SJCRH30 (cell line): ENCODE measurements at regions not wholly inside any gene's neighbourhood (a gene's known extent, or its start where the extent isn't known, plus 50 kb on each side); places are given as distances from the start of the nearest gene placed in this dataset.
"Not testable (repeated sequence)": the region's sequence is repeated elsewhere in the genome, so short reads cannot be mapped to it uniquely, and the experiment has no call there.

ENCODE experiments used
- DNase-seq, 2 experiments: peaks; one replicate each; pipeline ENCODE4 v3.0.0-alpha.2; 2015 to 2020
- H3K27ac ChIP-seq: fragments of 250-450 bp; sonication (Bioruptor Pico); 2 replicates; pipeline ENCODE4 v1.5.1; 2020; ENCODE audit warnings: mild to moderate bottlenecking, moderate library complexity
- H3K27me3 ChIP-seq: fragments of 250-450 bp; sonication (Bioruptor Pico); 2 replicates; pipeline ENCODE4 v1.5.1; 2020; ENCODE audit warnings: mild to moderate bottlenecking, moderate library complexity
- H3K36me3 ChIP-seq: fragments of 250-450 bp; sonication (Bioruptor Pico); 2 replicates; pipeline ENCODE4 v1.5.1; 2020; ENCODE audit warnings: mild to moderate bottlenecking, moderate library complexity
- H3K4me1 ChIP-seq: fragments of 250-450 bp; sonication (Bioruptor Pico); 2 replicates; pipeline ENCODE4 v1.5.1; 2020; ENCODE audit warnings: mild to moderate bottlenecking, moderate library complexity
- H3K4me3 ChIP-seq: fragments of 250-450 bp; sonication (Bioruptor Pico); 2 replicates; pipeline ENCODE4 v1.5.1; 2020; ENCODE audit warnings: mild to moderate bottlenecking, moderate library complexity
- H3K9me3 ChIP-seq: fragments of 250-450 bp; sonication (Bioruptor Pico); replicated peaks from 2 replicates; pipeline ENCODE4 v1.5.1; 2020; ENCODE audit warnings: mild to moderate bottlenecking, moderate library complexity

DNA sequence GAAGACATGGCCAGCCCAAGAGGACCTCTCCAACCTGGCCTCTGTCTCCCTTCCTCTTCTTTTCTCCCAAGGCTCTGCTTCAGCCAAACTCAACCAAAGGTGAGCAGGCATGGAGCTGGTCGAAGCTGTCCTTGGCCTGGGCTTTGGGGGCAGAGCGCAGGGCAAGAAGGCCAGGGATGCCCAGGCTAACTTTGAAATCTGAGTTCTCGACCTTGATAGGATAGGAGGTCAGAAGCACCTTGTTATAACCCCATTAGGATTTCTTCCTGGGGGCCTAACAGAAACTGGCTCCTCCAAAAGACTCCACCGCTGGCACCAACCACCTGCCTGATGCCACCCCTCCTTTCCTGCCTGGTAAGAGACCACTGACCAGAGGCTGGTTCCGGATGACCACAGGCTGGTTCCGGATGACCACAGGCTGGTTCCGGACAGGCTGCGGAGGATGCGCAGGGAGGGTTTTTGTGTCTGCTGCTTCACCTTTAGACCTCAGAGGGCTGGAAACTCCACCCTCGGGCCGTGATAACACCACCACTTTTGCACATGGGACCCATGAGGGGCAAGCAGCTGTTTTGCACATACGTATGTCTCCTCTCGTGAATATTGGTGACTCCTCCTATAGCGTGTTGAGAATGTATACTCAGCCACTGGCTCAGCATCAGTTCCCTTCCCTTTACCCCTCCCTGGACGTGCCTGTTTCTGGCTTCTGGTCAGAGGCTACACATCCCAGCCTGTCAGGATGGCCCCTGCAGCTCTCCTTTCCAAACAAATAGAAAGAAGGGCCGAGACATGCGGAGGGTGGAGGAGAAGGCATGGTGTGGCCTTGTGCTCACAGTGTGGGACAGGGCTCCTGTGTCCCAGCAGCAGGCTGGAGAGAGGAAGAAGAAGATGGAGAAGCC lies 140.1 kb downstream of the DNAJB6 start:
- Histone ChIP-seq H3K9me3 (peaks cover 11% of the 10 kb centered on the region), H3K27me3 (no peaks in the 10 kb centered on the region), H3K4me3 (no peak overlapping the region), H3K27ac (no peak overlapping the region), H3K36me3 (no peaks in the 10 kb centered on the region), H3K4me1 (no peaks in the 10 kb centered on the region)
- no peak for DNase-seq

GRCh38 chr7:157477550-157478212 lies 140.9 kb downstream of the DNAJB6 start:
- Histone ChIP-seq H3K9me3 (peaks cover 11% of the 10 kb centered on the region), H3K27me3 (no peaks in the 10 kb centered on the region), H3K27ac (no peak overlapping the region), H3K36me3 (no peaks in the 10 kb centered on the region), H3K4me3 (no peak overlapping the region), H3K4me1 (no peaks in the 10 kb centered on the region)
- DNase-seq, result no peak

DNA sequence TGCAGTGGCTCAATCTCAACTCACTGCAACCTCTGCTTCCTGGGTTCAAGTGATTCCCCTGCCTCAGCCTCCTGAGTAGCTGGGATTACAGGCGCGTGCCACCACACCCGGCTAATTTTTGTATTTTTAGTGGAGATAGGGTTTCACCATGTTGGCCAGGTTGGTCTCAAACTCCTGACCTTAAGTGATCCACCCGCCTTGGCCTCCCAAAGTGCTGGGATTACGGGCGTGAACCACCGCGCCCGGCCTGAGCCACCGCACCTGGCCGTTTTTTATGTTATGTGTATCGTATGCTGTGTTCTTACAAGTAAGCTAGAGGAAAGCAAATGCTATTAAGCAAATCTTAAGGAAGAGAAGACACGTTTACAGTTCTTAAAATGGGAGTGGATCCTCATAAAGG lies 141.8 kb downstream of the DNAJB6 start:
- not testable (repeated sequence) for H3K4me3 ChIP-seq, H3K27ac ChIP-seq, H3K27me3 ChIP-seq, DNase-seq, H3K4me1 ChIP-seq, H3K9me3 ChIP-seq, H3K36me3 ChIP-seq

- Histone ChIP-seq H3K27ac (no peak overlapping the region), H3K4me3 (no peak overlapping the region), H3K36me3 (no peaks in the 10 kb centered on the region), H3K27me3 (no peaks in the 10 kb centered on the region), H3K9me3 (no peaks in the 10 kb centered on the region), H3K4me1 (no peaks in the 10 kb centered on the region)
- DNase-seq, result no peak
Observed at GRCh38 chr7:157479326-157479725, 142.5 kb downstream of the DNAJB6 start.

DNA sequence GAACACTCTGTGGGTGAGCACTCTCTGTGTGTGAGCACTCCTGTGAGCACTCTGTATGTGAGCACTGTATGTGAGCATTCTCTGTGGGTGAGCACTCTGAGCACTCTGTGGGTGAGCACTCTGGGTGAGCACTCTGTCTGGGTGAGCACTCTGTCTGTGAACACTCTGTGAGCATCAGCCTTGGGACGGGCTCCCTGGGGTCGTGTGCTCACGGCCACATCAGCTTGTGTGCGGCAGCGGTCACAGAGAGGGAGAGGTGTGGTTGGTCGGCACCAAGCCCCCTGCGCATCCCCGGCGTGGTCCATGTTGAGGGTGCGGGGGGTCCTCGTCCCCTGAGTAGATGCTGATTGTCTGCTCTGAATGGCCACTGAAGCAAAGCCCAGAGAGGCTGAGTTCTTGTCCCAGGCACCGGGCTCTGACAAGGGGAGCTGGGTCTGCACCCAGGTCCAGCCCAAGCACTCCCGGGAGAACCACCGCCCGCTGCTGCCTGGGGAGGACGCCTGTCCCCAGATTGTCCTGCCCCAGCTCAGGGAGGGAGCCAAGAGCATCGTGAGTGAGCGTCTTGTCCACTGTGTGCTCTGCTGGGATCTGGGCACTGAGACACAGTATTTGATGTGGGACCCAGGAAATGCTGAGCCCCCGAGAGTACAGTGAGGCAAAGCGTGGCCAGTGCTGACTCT lies 143.7 kb downstream of the DNAJB6 start:
- DNase-seq, result no peak
- no peak overlapping the region for H3K4me3 ChIP-seq

DNA sequence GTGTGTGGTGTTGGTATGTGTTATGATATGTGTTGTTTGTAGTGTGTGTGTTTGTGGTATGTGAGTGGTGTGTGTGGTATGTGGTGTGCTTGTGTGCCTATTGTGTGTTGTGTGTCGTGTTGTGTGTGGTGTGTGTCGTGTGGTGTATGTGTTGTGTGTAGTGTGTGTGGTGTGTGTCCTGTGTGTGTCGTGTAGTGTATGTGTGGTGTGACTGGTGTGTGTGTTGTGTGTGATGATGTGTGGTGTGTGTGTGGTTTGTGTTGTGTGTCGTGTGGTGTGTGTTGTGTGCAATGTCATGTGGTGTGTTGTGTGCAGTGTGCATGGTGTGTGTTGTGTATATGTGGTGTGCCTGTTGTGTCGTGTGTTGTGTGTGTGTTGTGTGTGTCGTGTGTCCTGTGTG lies 144.6 kb downstream of the DNAJB6 start:
- Histone ChIP-seq H3K27me3 (no peaks in the 10 kb centered on the region), H3K9me3 (no peaks in the 10 kb centered on the region), H3K4me3 (no peak overlapping the region), H3K36me3 (no peaks in the 10 kb centered on the region), H3K27ac (no peak overlapping the region), H3K4me1 (no peaks in the 10 kb centered on the region)
- DNase-seq, result no peak

More for the DNA sequence above, 143.7 kb downstream of the DNAJB6 start:
- Histone ChIP-seq H3K27ac (no peak overlapping the region), H3K9me3 (no peaks in the 10 kb centered on the region), H3K27me3 (no peaks in the 10 kb centered on the region), H3K4me1 (no peaks in the 10 kb centered on the region), H3K36me3 (no peaks in the 10 kb centered on the region)

GRCh38 chr7:157482025-157482424 lies 145.2 kb downstream of the DNAJB6 start:
- H3K27me3 ChIP-seq, result 0 out of 2 replicates have a peak, but pooled peaks cover 3% of the 10 kb centered on the region
- H3K4me1 ChIP-seq, result no peaks in the 10 kb centered on the region
- H3K4me3 ChIP-seq, result no peak overlapping the region
- DNase-seq, result no peak
- H3K36me3 ChIP-seq, result no peaks in the 10 kb centered on the region
- H3K9me3 ChIP-seq, result no peaks in the 10 kb centered on the region
- no peak overlapping the region for H3K27ac ChIP-seq

DNA sequence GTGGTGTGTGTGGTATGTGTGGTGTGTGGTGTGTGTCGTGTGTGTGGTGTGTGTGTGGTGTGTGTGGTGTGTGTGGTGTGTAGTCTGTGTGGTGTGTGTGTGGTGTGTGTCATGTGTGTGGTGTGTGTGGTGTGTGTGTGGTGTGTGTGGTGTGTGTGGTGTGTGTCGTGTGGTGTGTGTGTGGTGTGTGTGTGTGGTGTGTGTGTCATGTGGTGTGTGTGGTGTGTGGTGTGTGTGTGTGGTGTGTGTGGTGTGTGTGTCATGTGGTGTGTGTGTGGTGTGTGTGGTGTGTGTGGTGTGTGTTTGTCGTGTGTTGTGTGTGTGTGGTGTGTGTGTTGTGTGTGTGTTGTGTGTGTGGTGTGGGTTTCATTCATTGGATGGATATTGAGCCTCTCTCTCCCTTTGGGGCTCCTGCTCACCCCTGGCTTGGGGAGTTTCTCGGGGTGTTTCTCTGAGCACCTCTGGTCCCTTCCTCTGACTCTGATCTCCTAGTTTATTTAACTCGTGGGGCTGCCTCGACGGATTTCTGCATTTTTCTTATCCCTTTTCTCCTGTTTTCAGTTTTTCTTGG lies 145.8 kb downstream of the DNAJB6 start:
- DNase-seq, result no peak
- H3K9me3 ChIP-seq, result no peaks in the 10 kb centered on the region

GRCh38 chr7:157483515-157483914 lies 146.7 kb downstream of the DNAJB6 start:
- 0 out of 2 replicates have a peak, but pooled peaks cover 3% of the 10 kb centered on the region for H3K27me3 ChIP-seq

More for the DNA sequence above, 145.8 kb downstream of the DNAJB6 start:
- Histone ChIP-seq H3K4me3 (no peak overlapping the region), H3K4me1 (no peaks in the 10 kb centered on the region), H3K27ac (no peak overlapping the region), H3K36me3 (no peaks in the 10 kb centered on the region), H3K27me3 (0 out of 2 replicates have a peak, but pooled peaks cover 3% of the 10 kb centered on the region)

GRCh38 chr7:157483971-157484410 lies 147.2 kb downstream of the DNAJB6 start:
- H3K36me3 ChIP-seq, result no peaks in the 10 kb centered on the region
- H3K27ac ChIP-seq, result no peak overlapping the region
- no peak overlapping the region for H3K4me3 ChIP-seq
- H3K9me3 ChIP-seq, result no peaks in the 10 kb centered on the region
- no peak for DNase-seq
- H3K27me3 ChIP-seq, result 0 out of 2 replicates have a peak, but pooled peaks cover 3% of the 10 kb centered on the region
- no peaks in the 10 kb centered on the region for H3K4me1 ChIP-seq

More at GRCh38 chr7:157483515-157483914, 146.7 kb downstream of the DNAJB6 start:
- H3K4me3 ChIP-seq, result no peak overlapping the region
- no peaks in the 10 kb centered on the region for H3K9me3 ChIP-seq
- H3K36me3 ChIP-seq, result no peaks in the 10 kb centered on the region
- no peaks in the 10 kb centered on the region for H3K4me1 ChIP-seq
- H3K27ac ChIP-seq, result no peak overlapping the region
- DNase-seq, result no peak

DNA sequence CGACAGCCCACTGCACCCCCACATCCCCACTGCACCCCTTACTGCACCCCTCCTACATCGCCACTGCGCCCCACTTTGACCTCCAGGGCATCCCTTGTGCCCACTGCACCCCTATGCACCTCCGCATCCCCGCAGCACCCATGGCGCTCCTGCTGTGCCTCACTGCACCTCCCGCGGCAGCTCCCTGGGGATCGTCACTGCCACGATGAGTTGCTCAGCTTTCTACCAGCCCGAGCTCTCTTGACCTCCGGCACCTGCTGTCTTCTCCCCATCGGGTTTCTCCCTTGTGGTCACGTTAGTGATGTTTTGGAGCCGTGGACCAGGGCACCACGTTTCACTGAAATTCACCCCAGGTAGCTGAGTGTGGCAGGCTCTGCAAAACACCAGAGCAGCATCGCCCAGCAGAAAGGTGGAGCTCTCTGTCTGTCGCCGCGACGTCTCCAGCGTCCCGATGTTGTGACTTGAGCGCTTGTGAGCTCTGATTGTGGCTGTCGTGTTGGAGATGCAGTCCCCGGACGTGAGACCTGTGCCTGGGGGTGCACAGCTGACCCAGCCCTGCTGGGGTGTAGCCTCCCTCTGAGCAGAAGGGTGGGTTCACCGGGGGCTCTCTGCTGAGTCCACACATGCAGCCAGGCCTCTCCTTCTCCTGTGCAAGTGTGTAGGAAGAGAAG lies 147.7 kb downstream of the DNAJB6 start:
- no peak for DNase-seq
- Histone ChIP-seq H3K4me1 (no peaks in the 10 kb centered on the region), H3K4me3 (no peak overlapping the region), H3K36me3 (no peaks in the 10 kb centered on the region), H3K27me3 (0 out of 2 replicates have a peak, but pooled peaks cover 3% of the 10 kb centered on the region), H3K9me3 (no peaks in the 10 kb centered on the region), H3K27ac (no peak overlapping the region)

GRCh38 chr7:157485361-157485831 lies 148.6 kb downstream of the DNAJB6 start:
- DNase-seq, result no peak
- H3K9me3 ChIP-seq, result no peaks in the 10 kb centered on the region
- H3K4me1 ChIP-seq, result no peaks in the 10 kb centered on the region

DNA sequence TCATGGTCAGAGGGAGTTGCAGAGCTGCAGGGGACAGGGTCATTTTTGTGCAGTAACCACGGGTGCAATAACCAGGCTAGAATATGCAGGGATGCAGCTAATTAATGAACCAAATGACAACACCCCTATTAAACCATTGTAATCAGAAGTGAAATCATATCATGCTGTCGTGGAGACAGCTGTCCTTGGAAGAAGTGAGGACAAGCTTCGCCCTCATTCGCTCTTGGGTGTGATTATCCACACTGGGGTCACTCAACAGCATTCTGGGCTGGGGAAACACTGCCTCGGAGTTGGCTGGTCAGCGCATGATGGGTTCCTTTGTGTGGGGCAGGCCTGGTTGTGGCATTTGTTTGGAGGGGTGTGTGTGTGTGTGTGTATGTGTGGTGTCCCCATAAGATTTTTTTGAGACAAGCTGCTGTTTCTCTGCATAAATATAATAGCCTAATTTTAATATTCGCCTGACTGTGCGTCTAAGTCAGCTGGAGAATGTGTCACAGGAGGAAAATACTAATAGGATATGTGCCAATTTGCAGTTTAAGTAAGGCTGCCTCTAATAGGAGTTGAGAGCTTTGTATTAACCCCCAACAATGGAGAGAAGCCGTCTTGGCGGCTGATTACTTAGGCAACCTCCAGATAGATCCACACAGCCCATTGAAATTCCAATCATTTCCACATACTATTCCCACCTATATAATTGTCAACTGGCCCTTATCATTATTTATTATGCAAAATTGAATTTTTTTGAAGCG lies 149.4 kb downstream of the DNAJB6 start:
- Histone ChIP-seq H3K4me1 (no peaks in the 10 kb centered on the region), H3K36me3 (no peaks in the 10 kb centered on the region), H3K27me3 (0 out of 2 replicates have a peak, but pooled peaks cover 3% of the 10 kb centered on the region), H3K4me3 (no peak overlapping the region), H3K27ac (no peak overlapping the region), H3K9me3 (no peaks in the 10 kb centered on the region)
- DNase-seq, result no peak

More at GRCh38 chr7:157485361-157485831, 148.6 kb downstream of the DNAJB6 start:
- Histone ChIP-seq H3K4me3 (no peak overlapping the region), H3K36me3 (no peaks in the 10 kb centered on the region), H3K27ac (no peak overlapping the region), H3K27me3 (0 out of 2 replicates have a peak, but pooled peaks cover 3% of the 10 kb centered on the region)
